Activated CD4-positive, alpha-beta memory T cell treated with anti-CD3 and anti-CD28 coated beads, Interleukin-2, amount 10 ng/mL, durations not matched to agents 7 days and 5 days (primary cell): ENCODE measurements at regions not wholly inside any gene's neighbourhood (a gene's known extent, or its start where the extent isn't known, plus 50 kb on each side); places are given as distances from the start of the nearest gene placed in this dataset.
A peak's percentile ranks its signal among the peaks of the same experiment; 100 is the strongest.

Experiments
- CTCF ChIA-PET: fragments of 350-600 bp; sonication (Branson Sonifier 250); formaldehyde crosslinking; loops from one replicate; lab custom pipeline; 2021; ENCODE audit warnings: antibody characterized with exemption, inconsistent platforms; lab: Charles Lee
- POLR2A ChIA-PET: fragments of 350-600 bp; sonication (Branson Sonifier 250); formaldehyde crosslinking; loops from one replicate; lab custom pipeline; 2021; ENCODE audit warnings: antibody characterized with exemption; lab: Charles Lee
- DNase-seq: peaks from one replicate; pipeline ENCODE4 v3.0.0-alpha.2; 2020
- H3K27ac Mint-ChIP-seq: one replicate; pipeline ENCODE4 v1.8.0; 2021; ENCODE audit warnings: mild to moderate bottlenecking, mixed read lengths
- H3K27me3 Mint-ChIP-seq: one replicate; pipeline ENCODE4 v1.8.0; 2021; ENCODE audit warnings: mixed read lengths
- H3K36me3 Mint-ChIP-seq: one replicate; pipeline ENCODE4 v1.8.0; 2021; ENCODE audit warnings: low read depth, mixed read lengths
- H3K4me1 Mint-ChIP-seq: one replicate; pipeline ENCODE4 v1.8.0; 2021; ENCODE audit warnings: mixed read lengths
- H3K4me3 Mint-ChIP-seq: one replicate; pipeline ENCODE4 v1.8.0; 2021; ENCODE audit warnings: mild to moderate bottlenecking, mixed read lengths
- H3K9me3 Mint-ChIP-seq: one replicate; pipeline ENCODE4 v1.8.0; 2021; ENCODE audit warnings: mixed read lengths

DNA sequence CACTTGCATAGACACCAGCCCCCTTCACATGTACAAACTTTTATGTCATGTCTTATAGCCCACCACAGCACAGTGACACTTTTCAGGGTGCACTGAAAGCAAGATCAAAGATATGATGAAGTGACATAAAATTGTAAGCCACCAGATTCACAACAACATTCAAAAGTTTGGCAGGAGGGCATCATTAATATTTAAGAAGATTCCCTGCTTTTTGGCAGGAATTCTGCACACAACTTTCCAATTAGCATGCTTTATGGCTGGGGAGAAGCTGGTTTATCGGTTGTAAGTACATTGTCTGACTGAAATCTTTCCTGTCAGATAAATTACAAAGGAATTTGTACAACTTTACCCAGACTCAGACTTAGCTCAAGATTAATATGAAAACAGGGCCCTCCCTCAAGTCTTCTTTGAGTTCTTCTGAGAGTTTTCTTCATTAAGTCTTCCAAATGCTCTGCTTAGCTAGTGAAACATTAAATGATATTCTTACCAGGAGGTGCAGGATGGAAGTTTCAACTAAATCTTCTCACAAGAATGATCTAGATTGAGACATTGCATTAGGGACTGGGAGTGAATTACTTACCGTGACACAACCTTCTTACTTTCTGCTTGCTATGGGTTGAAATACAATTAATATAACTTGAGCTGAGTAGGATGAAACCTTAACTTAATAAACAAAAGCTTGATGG, 523.8 kb downstream of the PPARGC1A start:
- no peak overlapping the region for H3K4me3 Mint-ChIP-seq
- H3K36me3 Mint-ChIP-seq = no peaks in the 10 kb centered on the region
- ChIA-PET CTCF (no interaction called here), POLR2A (no interaction called here)
- DNase-seq = no peak
- no peaks in the 10 kb centered on the region for H3K4me1 Mint-ChIP-seq
- H3K27me3 Mint-ChIP-seq = no peaks in the 10 kb centered on the region
- H3K27ac Mint-ChIP-seq = no peak overlapping the region
- H3K9me3 Mint-ChIP-seq = no peaks in the 10 kb centered on the region

DNA sequence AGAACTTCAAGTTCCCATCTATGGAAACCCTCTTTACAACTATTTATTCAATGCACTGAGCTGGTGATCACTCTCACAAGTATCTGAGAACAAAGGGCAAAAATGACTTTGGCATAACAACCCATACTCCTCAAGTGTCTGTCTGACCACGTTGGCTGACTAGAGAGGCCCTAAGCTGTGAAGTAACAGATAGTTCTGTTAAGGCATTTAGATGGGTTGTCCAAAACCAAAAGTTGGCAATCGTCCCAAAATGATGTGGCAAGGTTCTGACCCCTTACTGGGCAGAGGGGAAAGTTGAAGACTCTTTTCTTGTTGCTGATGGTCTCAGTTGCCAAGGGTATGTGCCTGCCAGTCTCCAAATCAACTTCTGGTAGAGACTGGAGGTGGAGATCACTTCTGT, 524.8 kb downstream of the PPARGC1A start:
- ChIA-PET CTCF (no interaction called here), POLR2A (no interaction called here)
- H3K4me3 Mint-ChIP-seq = no peak overlapping the region
- no peaks in the 10 kb centered on the region for H3K4me1 Mint-ChIP-seq
- H3K27me3 Mint-ChIP-seq = no peaks in the 10 kb centered on the region
- no peaks in the 10 kb centered on the region for H3K36me3 Mint-ChIP-seq
- no peaks in the 10 kb centered on the region for H3K9me3 Mint-ChIP-seq
- DNase-seq = no peak
- no peak overlapping the region for H3K27ac Mint-ChIP-seq

DNA sequence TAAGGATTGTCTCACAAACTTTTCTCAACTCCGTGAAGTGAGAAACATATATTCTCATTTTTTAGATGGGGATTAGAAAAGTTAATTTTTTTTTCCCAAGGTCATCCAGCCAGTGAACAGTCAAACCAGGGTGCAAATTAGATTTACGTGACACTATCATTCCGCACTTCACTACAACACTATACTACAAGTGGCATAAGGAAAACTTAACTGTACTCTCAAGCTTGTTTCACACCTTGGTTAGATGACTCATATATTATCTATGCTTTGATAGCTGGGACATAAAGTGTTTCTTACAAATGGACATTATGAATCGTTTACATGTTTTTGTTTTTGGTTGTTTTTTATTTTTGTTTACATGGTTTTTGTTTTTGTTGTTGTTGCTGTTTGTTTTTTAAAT, 525.7 kb downstream of the PPARGC1A start:
- no peaks in the 10 kb centered on the region for H3K9me3 Mint-ChIP-seq
- H3K4me1 Mint-ChIP-seq = no peaks in the 10 kb centered on the region
- no peak overlapping the region for H3K27ac Mint-ChIP-seq
- no peak for DNase-seq
- H3K4me3 Mint-ChIP-seq = no peak overlapping the region
- no peaks in the 10 kb centered on the region for H3K27me3 Mint-ChIP-seq
- ChIA-PET POLR2A (no interaction called here), CTCF (no interaction called here)
- H3K36me3 Mint-ChIP-seq = no peaks in the 10 kb centered on the region

DNA sequence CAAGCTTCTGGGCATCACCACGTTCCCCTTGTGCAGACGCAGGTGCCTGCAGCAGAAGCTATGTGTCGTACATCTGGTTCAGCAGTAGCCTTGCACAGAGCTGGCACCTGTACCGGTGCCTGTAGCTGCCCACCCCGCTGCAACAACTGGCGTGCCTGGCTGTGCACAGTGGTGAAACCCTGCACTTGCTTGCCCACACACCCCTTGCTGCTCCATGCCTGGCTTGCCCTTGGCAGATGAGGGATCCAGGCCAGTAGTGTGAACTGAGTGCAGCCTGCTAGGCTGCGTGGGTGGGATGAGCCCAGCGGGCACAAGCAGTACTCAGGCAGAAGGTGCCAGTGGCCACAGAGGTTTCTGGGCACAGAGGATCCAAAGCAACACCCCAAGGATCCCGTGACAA, 528.4 kb downstream of the PPARGC1A start:
- Mint-ChIP-seq H3K9me3 (no peaks in the 10 kb centered on the region), H3K36me3 (no peaks in the 10 kb centered on the region), H3K4me1 (no peaks in the 10 kb centered on the region), H3K27me3 (no peaks in the 10 kb centered on the region), H3K4me3 (no peak overlapping the region), H3K27ac (no peak overlapping the region)
- ChIA-PET CTCF (no interaction called here), POLR2A (no interaction called here)
- DNase-seq = no peak

DNA sequence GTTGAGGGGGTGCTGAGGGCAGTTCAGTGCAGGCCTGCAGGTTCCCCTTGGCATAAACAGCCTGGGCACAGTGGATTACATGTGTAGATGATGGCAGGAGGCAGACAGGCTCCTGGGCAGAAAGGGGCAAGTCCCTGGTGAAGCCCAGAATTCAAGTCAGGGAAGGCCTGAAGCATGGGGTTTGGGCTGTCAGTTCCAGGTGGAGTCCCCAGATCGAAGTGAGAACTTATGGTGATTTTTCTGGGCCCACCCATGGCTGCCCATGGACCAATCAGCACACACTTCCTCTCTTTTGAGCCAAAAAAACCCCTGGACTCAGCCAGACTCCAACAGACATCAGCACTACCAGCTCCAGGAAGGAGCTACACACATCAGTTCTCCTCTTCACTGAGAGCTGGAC, 529.1 kb downstream of the PPARGC1A start:
- no peaks in the 10 kb centered on the region for H3K9me3 Mint-ChIP-seq
- H3K4me1 Mint-ChIP-seq = no peaks in the 10 kb centered on the region
- H3K36me3 Mint-ChIP-seq = no peaks in the 10 kb centered on the region
- POLR2A ChIA-PET = no interaction called here
- no peak overlapping the region for H3K4me3 Mint-ChIP-seq
- H3K27ac Mint-ChIP-seq = no peak overlapping the region
- no peaks in the 10 kb centered on the region for H3K27me3 Mint-ChIP-seq
- CTCF ChIA-PET = no interaction called here
- no peak for DNase-seq

DNA sequence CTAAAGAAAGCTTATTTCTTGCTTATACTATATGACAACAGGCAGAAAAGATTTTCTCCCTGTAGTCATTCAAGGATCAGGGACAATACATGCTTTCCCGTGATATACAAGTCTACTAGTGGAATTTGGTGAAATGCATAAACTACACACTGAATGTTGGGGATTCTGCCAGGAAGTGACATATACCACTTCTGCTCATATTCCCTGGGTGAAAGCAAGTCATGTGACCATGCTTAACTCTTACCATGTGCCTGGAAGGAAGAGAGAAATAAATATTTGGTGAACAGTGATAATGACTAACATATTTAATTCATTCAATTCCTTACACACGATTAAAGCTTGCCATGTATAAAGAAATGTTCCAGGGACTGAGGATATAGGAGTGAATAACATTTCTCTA, 534.6 kb downstream of the PPARGC1A start:
- no peaks in the 10 kb centered on the region for H3K4me1 Mint-ChIP-seq
- no peak overlapping the region for H3K27ac Mint-ChIP-seq
- DNase-seq = no peak
- ChIA-PET CTCF (no interaction called here), POLR2A (no interaction called here)
- no peaks in the 10 kb centered on the region for H3K27me3 Mint-ChIP-seq
- H3K4me3 Mint-ChIP-seq = no peak overlapping the region
- no peaks in the 10 kb centered on the region for H3K9me3 Mint-ChIP-seq
- no peaks in the 10 kb centered on the region for H3K36me3 Mint-ChIP-seq

DNA sequence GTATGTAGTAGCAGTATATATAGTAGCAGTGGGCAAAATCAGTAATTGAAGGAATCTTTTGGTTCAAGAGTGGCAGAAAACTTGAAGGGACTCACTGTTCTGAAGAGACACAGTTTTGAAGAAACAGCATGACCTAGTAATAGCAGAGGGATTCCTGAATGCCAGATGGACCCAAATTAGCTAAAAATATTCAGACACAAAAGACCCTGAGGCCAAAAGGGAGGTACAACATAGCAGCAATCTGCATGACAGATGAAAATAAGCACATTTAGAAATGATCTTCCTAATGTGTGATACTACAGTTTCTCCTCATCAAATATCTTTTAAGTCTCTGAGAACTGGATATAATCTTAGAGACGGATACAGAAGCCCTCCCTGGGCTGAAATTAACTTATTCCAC, 536.6 kb downstream of the PPARGC1A start:
- no peaks in the 10 kb centered on the region for H3K27me3 Mint-ChIP-seq
- H3K27ac Mint-ChIP-seq = no peak overlapping the region
- no peak overlapping the region for H3K4me3 Mint-ChIP-seq
- no peaks in the 10 kb centered on the region for H3K4me1 Mint-ChIP-seq
- H3K9me3 Mint-ChIP-seq = no peaks in the 10 kb centered on the region
- H3K36me3 Mint-ChIP-seq = no peaks in the 10 kb centered on the region
- CTCF ChIA-PET = no interaction called here
- POLR2A ChIA-PET = no interaction called here
- DNase-seq = no peak

DNA sequence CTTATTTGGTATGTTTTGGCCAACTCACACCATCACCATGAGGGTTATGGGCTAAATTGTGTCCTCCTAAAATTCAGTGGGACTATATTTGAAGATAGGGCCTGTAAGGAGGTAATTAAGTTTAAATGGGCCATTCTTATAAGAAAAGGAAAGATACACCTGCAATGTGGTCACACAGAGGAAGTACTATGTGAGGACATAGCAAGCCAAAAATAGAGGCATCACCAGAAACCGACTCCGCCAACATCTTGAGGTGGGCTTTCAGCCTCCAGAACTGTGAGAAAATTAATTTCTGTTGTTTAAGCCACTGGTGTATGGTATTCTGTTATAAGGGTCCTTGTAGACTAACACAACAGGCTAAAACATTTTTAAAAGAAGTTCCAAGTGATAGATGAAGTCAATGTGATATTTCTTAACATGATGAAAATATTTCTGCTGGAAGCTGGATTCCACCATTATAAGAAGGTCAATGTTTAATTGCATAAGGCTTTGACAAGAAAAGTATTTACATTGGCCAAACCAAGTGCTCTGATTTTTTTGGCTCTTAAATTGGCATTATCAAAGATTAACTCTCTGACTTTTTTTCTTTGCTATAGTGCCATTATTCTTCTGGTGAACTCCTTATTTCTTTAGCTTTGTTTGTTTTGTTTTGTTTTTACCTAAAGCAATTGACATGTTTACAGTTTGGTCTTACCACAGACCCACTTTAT, 540.9 kb downstream of the PPARGC1A start:
- Mint-ChIP-seq H3K36me3 (no peaks in the 10 kb centered on the region), H3K27ac (no peak overlapping the region), H3K4me3 (no peak overlapping the region), H3K9me3 (no peaks in the 10 kb centered on the region), H3K4me1 (no peaks in the 10 kb centered on the region), H3K27me3 (no peaks in the 10 kb centered on the region)
- CTCF ChIA-PET = no interaction called here
- POLR2A ChIA-PET = no interaction called here
- DNase-seq = no peak

DNA sequence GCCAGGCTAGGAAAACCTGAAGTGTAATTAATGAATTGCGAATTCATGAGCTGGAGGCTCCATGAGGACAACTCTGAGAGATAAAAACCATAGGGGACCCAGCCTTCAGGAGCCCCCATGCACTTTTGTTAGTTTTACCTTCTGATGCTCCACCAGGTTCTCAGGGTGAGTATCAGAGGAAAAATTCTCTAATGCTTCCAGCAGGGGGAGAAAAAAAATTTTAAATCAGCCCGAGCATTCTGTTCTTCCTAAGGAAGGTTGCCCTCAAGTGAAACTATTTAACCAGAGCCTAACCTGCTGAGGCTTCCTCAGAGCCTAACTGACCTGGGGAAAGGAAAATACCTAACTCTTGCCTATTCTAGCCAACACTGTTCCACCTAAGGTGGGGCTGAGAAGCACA, 552.6 kb downstream of the PPARGC1A start:
- H3K27me3 Mint-ChIP-seq = peaks cover 2% of the 10 kb centered on the region
- DNase-seq = no peak
- no peak overlapping the region for H3K4me3 Mint-ChIP-seq
- H3K36me3 Mint-ChIP-seq = no peaks in the 10 kb centered on the region
- ChIA-PET POLR2A (no interaction called here), CTCF (no interaction called here)
- H3K4me1 Mint-ChIP-seq = peaks cover 22% of the 10 kb centered on the region
- H3K9me3 Mint-ChIP-seq = peaks cover 3% of the 10 kb centered on the region
- no peak overlapping the region for H3K27ac Mint-ChIP-seq

DNA sequence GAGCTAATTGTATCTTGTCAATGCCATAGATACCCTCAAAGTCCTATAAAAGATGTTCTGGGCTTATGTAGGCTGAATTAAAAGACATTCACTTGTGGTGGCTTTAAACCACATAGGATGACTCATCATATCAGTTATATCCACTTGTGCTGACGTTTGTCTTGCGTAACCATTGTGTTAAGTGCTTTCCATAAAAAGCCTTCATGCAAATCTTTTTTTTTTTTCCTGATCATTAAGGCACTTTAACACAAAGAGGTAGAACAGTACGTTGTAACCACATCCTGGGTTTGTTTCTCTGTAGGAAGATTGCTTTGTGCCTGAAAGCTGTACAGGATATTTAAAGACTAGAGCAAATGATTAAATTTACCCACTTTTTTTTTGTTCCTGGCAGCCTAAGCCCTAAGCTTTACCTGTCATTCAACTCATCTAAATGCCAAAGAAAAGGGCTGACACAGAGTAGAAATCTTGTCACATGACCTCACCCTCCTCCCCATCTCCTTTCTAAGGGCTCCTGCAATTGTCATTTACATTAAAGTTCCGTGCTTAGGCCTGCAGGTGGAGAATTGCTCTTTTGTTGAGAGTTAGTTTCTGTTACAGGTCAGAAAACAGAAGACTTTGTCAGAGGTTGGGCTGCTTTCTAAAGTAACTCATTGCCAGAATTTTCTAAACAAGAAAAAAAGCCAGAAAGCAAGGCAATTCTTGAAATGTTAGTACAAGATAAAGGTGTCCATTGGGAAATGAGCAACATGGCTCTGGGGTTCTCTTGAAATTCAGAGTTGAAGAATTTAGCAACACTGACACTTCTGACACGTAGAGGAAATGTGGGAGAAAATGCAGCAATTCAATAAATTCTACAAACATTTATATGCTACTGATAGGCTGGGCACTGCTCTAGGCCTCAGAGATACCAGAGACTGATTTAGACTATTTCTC, 555.6 kb downstream of the PPARGC1A start:
- H3K9me3 Mint-ChIP-seq = peaks cover 3% of the 10 kb centered on the region
- peak; percentile 27 for DNase-seq
- POLR2A ChIA-PET = no interaction called here
- H3K27ac Mint-ChIP-seq = peak overlapping the region; percentile 89
- H3K4me1 Mint-ChIP-seq = peaks cover 22% of the 10 kb centered on the region
- H3K36me3 Mint-ChIP-seq = no peaks in the 10 kb centered on the region
- CTCF ChIA-PET = no interaction called here
- peaks cover 2% of the 10 kb centered on the region for H3K27me3 Mint-ChIP-seq
- peak overlapping the region; percentile 2 for H3K4me3 Mint-ChIP-seq

DNA sequence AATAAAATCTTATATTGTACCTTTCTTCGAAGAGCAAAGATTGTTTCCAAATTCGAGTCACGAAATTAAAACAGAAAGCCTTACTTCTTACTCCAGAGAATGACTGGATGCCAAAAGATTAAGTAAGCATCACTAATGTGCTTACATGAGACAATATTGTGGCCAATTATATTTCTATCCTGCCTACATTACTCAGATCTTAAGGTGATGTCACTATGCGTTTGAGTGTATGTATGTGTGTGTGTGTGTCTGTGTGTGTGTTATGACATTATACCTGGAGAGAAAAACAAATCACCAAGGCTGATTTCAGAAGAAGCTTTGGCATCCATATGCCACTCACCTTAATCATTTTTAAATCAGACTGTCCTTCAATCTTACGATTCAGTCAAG, 556.3 kb downstream of the PPARGC1A start:
- ChIA-PET CTCF (no interaction called here), POLR2A (no interaction called here)
- H3K4me3 Mint-ChIP-seq = no peak overlapping the region
- no peak for DNase-seq
- peaks cover 3% of the 10 kb centered on the region for H3K9me3 Mint-ChIP-seq
- no peaks in the 10 kb centered on the region for H3K36me3 Mint-ChIP-seq
- peaks cover 2% of the 10 kb centered on the region for H3K27me3 Mint-ChIP-seq
- peaks cover 22% of the 10 kb centered on the region for H3K4me1 Mint-ChIP-seq
- peak overlapping the region; percentile 89 for H3K27ac Mint-ChIP-seq

DNA sequence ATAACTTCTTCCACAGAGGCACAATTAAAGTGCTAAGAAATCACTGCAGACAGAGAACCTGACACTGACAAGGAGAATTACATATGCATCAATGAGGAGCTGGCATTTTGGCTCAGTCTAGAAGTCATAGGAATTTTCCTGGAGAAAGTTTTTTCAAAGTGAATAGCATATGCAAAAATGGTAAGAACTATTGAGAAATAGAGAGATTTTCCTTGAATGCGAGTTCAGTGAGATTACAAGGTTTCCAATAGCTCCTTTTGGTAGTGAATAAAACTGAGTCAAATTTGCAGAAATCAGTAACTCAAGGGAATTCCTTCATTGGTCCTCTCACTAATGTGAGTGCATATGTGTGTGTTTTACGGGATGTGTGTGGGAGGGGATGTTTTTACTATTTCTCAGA, 557.5 kb downstream of the PPARGC1A start:
- Mint-ChIP-seq H3K9me3 (no peaks in the 10 kb centered on the region), H3K27me3 (no peaks in the 10 kb centered on the region), H3K27ac (no peak overlapping the region), H3K36me3 (no peaks in the 10 kb centered on the region), H3K4me1 (peaks cover 22% of the 10 kb centered on the region), H3K4me3 (no peak overlapping the region)
- ChIA-PET POLR2A (no interaction called here), CTCF (no interaction called here)
- no peak for DNase-seq

DNA sequence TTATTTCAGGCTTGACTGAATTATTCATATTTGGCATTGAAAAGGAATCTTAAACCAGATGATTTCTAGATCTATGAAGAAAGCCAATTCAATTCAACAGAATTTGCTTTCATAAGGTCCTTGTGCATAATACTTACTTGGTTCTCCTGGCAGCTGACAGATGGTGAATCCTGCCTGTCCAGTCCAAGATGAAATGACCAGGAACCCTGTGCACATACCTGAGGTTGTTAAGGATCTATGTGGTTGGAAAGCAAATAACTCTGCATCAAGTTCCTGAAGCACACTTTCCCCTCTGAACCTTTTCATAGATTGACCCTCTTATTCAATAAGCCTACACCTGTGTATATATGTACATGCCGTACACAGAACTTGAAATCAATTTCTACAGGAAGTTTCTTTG, 562.7 kb downstream of the PPARGC1A start:
- no peak overlapping the region for H3K4me3 Mint-ChIP-seq
- H3K36me3 Mint-ChIP-seq = no peaks in the 10 kb centered on the region
- no peaks in the 10 kb centered on the region for H3K27me3 Mint-ChIP-seq
- ChIA-PET CTCF (no interaction called here), POLR2A (no interaction called here)
- no peak overlapping the region for H3K27ac Mint-ChIP-seq
- peaks cover 6% of the 10 kb centered on the region for H3K4me1 Mint-ChIP-seq
- DNase-seq = no peak
- no peaks in the 10 kb centered on the region for H3K9me3 Mint-ChIP-seq
